MM.1S (cell line): ENCODE measurements at regions not wholly inside any gene's neighbourhood (a gene's known extent, or its start where the extent isn't known, plus 50 kb on each side); places are given as distances from the start of the nearest gene placed in this dataset.

Experiments used
- DNase-seq: peaks from one replicate; pipeline ENCODE4 v3.0.0-alpha.2; 2015
- H2AFZ ChIP-seq: fragments of 300-600 bp; sonication (generic); 2 replicates; pipeline ENCODE4 v1.6.0; 2016; ENCODE audit warnings: antibody characterized with exemption, low read length
- H3F3A ChIP-seq: fragments of 300-600 bp; sonication (generic); 2 replicates; pipeline ENCODE4 v1.6.1; 2016; ENCODE audit warnings: mild to moderate bottlenecking, antibody characterized with exemption, low read length, moderate library complexity, mixed read lengths; ENCODE audit not compliant: insufficient read depth
- H3K27ac ChIP-seq: fragments of 300-600 bp; sonication (generic); 2 replicates; pipeline ENCODE4 v1.5.1; 2016; ENCODE audit warnings: mild to moderate bottlenecking, low read length
- H3K27me3 ChIP-seq: fragments of 300-600 bp; sonication (generic); replicated peaks from 2 replicates; pipeline ENCODE4 v1.6.0; 2016; ENCODE audit warnings: low read length; ENCODE audit not compliant: insufficient read depth
- H3K36me3 ChIP-seq: fragments of 300-600 bp; sonication (generic); replicated peaks from 2 replicates; pipeline ENCODE4 v1.6.1; 2016; ENCODE audit warnings: mild to moderate bottlenecking, low read length, mixed read lengths; ENCODE audit not compliant: insufficient read depth
- H3K4me1 ChIP-seq: fragments of 300-600 bp; sonication (generic); 2 replicates; pipeline ENCODE4 v1.6.1; 2016; ENCODE audit warnings: low read length, mixed read lengths
- H3K4me2 ChIP-seq: fragments of 300-600 bp; sonication (generic); 2 replicates; pipeline ENCODE4 v1.6.0; 2016; ENCODE audit warnings: low read depth, low read length
- H3K4me3 ChIP-seq: fragments of 300-600 bp; sonication (generic); 2 replicates; pipeline ENCODE4 v1.5.1; 2016; ENCODE audit warnings: low read length, mixed read lengths
- H3K79me2 ChIP-seq: fragments of 300-600 bp; sonication (generic); 2 replicates; pipeline ENCODE4 v1.6.1; 2016; ENCODE audit warnings: mixed run types, low read length, mixed read lengths
- H3K9ac ChIP-seq: fragments of 300-600 bp; sonication (generic); 2 replicates; pipeline ENCODE4 v1.6.1; 2016; ENCODE audit warnings: low read length, mixed read lengths
- H3K9me2 ChIP-seq: fragments of 300-600 bp; sonication (generic); replicated peaks from 2 replicates; pipeline ENCODE4 v1.6.1; 2016; ENCODE audit warnings: mild to moderate bottlenecking, low read length, mixed read lengths; ENCODE audit not compliant: insufficient read depth
- H3K9me3 ChIP-seq: fragments of 300-600 bp; sonication (generic); replicated peaks from 2 replicates; pipeline ENCODE4 v1.6.1; 2016; ENCODE audit warnings: mild to moderate bottlenecking, low read length, mixed read lengths; ENCODE audit not compliant: insufficient read depth
- H4K20me1 ChIP-seq: fragments of 300-600 bp; sonication (generic); 2 replicates; pipeline ENCODE4 v1.6.1; 2016; ENCODE audit warnings: mild to moderate bottlenecking, low read length, moderate library complexity, mixed read lengths; ENCODE audit not compliant: insufficient read depth
- CTCF ChIP-seq: fragments of 300-600 bp; sonication (generic); IDR thresholded peaks from 2 replicates; pipeline ENCODE4 v1.5.1; 2016; ENCODE audit warnings: antibody characterized with exemption, low read length, mixed read lengths
- EZH2 ChIP-seq: fragments of 300-600 bp; sonication (generic); optimal IDR thresholded peaks from 2 replicates; pipeline ENCODE3; 2017; ENCODE audit warnings: low read depth, mild to moderate bottlenecking, antibody characterized with exemption, low read length, mixed read lengths
- EZH2phosphoT487 ChIP-seq: fragments of 300-600 bp; sonication (generic); IDR thresholded peaks from 2 replicates; pipeline ENCODE4 v1.6.1; 2018; ENCODE audit warnings: antibody characterized with exemption, low read length

GRCh38 chr1:10852018-10852417 is 55.6 kb upstream of the CASZ1 start:
- no peaks in the 10 kb centered on the region for H3F3A ChIP-seq
- H3K4me1 ChIP-seq = no peaks in the 10 kb centered on the region
- H4K20me1 ChIP-seq = no peaks in the 10 kb centered on the region
- no peaks in the 10 kb centered on the region for H3K36me3 ChIP-seq
- no peak overlapping the region for H3K4me3 ChIP-seq
- H3K9ac ChIP-seq = no peak overlapping the region
- no peak for TF ChIP-seq CTCF
- TF ChIP-seq EZH2phosphoT487 = no peak
- TF ChIP-seq EZH2 = no peak
- peaks cover 92% of the 10 kb centered on the region for H3K27me3 ChIP-seq
- DNase-seq = no peak
- no peaks in the 10 kb centered on the region for H3K9me2 ChIP-seq
- no peaks in the 10 kb centered on the region for H3K79me2 ChIP-seq
- H2AFZ ChIP-seq = no peak overlapping the region
- no peak overlapping the region for H3K4me2 ChIP-seq
- no peak overlapping the region for H3K27ac ChIP-seq
- no peaks in the 10 kb centered on the region for H3K9me3 ChIP-seq

GRCh38 chr1:10852486-10852885 is 56.0 kb upstream of the CASZ1 start:
- Histone ChIP-seq H3K27ac (no peak overlapping the region), H3K4me3 (no peak overlapping the region), H3K4me1 (no peaks in the 10 kb centered on the region), H4K20me1 (no peaks in the 10 kb centered on the region), H3K27me3 (peaks cover 92% of the 10 kb centered on the region), H3K4me2 (no peak overlapping the region), H2AFZ (no peak overlapping the region), H3K36me3 (no peaks in the 10 kb centered on the region), H3K9me2 (no peaks in the 10 kb centered on the region), H3F3A (no peaks in the 10 kb centered on the region), H3K9ac (no peak overlapping the region), H3K79me2 (no peaks in the 10 kb centered on the region), H3K9me3 (no peaks in the 10 kb centered on the region)
- no peak for DNase-seq
- no peak for TF ChIP-seq EZH2phosphoT487
- TF ChIP-seq EZH2 = no peak
- TF ChIP-seq CTCF = no peak

- Histone ChIP-seq H4K20me1 (no peaks in the 10 kb centered on the region), H3K9me3 (no peaks in the 10 kb centered on the region), H3K4me3 (no peak overlapping the region), H3K9me2 (no peaks in the 10 kb centered on the region), H3K4me1 (no peaks in the 10 kb centered on the region), H3F3A (no peaks in the 10 kb centered on the region), H2AFZ (no peak overlapping the region), H3K27me3 (peaks cover 92% of the 10 kb centered on the region), H3K4me2 (no peak overlapping the region), H3K9ac (no peak overlapping the region), H3K27ac (no peak overlapping the region), H3K79me2 (no peaks in the 10 kb centered on the region), H3K36me3 (no peaks in the 10 kb centered on the region)
- DNase-seq = no peak
- TF ChIP-seq EZH2 = no peak
- TF ChIP-seq EZH2phosphoT487 = no peak
- no peak for TF ChIP-seq CTCF
These were observed 56.6 kb upstream of the CASZ1 start for GRCh38 chr1:10852998-10853520.
